AG04449 (cell line): ENCODE measurements at regions not wholly inside any gene's neighbourhood (a gene's known extent, or its start where the extent isn't known, plus 50 kb on each side); places are given as distances from the start of the nearest gene placed in this dataset.

Experiments
- CTCF ChIA-PET: fragments of 350-600 bp; formaldehyde crosslinking; extraction: SDS; loops from one replicate; lab custom pipeline; 2021; ENCODE audit warnings: antibody characterized with exemption; lab: Yijun Ruan, JAX
- POLR2A ChIA-PET: fragments of 400-600, 350-600 bp; formaldehyde crosslinking; extraction: SDS; loops from one replicate; lab custom pipeline; 2020; ENCODE audit warnings: antibody characterized with exemption, inconsistent platforms; lab: Yijun Ruan, JAX
- DNase-seq: peaks from one replicate; pipeline ENCODE4 v3.0.0-alpha.2; 2010; ENCODE audit warnings: low read depth, low spot score
- H3K4me3 ChIP-seq: 2 replicates; pipeline ENCODE4 v1.5.1; 2011; ENCODE audit warnings: low read depth, mild to moderate bottlenecking, control low read depth, low read length
- TF ChIP-seq, protein P1 (sequence below): IDR thresholded peaks from one replicate; pipeline ENCODE4 v1.5.1; 2011; ENCODE audit warnings: mild to moderate bottlenecking, moderate library complexity, low read length, control low read depth, inconsistent platforms; ENCODE audit not compliant: insufficient read depth; ENCODE audit errors: missing control alignments

- DNase-seq, result no peak
- TF ChIP-seq, protein P1, sequence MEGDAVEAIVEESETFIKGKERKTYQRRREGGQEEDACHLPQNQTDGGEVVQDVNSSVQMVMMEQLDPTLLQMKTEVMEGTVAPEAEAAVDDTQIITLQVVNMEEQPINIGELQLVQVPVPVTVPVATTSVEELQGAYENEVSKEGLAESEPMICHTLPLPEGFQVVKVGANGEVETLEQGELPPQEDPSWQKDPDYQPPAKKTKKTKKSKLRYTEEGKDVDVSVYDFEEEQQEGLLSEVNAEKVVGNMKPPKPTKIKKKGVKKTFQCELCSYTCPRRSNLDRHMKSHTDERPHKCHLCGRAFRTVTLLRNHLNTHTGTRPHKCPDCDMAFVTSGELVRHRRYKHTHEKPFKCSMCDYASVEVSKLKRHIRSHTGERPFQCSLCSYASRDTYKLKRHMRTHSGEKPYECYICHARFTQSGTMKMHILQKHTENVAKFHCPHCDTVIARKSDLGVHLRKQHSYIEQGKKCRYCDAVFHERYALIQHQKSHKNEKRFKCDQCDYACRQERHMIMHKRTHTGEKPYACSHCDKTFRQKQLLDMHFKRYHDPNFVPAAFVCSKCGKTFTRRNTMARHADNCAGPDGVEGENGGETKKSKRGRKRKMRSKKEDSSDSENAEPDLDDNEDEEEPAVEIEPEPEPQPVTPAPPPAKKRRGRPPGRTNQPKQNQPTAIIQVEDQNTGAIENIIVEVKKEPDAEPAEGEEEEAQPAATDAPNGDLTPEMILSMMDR, result peak; percentile 8
Observed at GRCh38 chr2:49490710-49491109, 336.4 kb upstream of the FSHR start.

GRCh38 chr2:49487139-49487538 is 332.8 kb upstream of the FSHR start:
- TF ChIP-seq, protein P1, result no peak
- DNase-seq, result no peak
- CTCF ChIA-PET, result no interaction called here
- no peak overlapping the region for H3K4me3 ChIP-seq
- POLR2A ChIA-PET, result no interaction called here

More at GRCh38 chr2:49490710-49491109, 336.4 kb upstream of the FSHR start:
- POLR2A ChIA-PET, result no interaction called here
- CTCF ChIA-PET, result no interaction called here
- H3K4me3 ChIP-seq, result no peak overlapping the region

DNA sequence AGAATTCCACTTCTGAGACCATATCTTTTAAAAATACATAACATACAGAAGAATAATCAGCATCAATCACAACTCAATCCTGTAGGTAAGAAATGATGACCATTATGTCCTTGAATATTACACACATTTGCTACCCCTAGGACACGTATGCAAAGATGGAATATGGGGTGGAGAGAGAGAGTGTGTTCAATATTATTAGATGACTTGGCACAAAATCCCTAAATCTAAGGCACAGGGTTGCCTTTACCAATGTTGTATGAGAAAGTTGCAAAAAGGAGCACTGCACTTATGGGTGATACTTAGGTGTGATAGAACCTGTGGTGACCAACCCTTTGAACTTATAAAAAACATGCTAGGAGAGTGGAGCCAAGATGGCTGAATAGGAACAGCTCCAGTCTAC is 326.2 kb upstream of the FSHR start:
- no peak for DNase-seq
- ChIA-PET POLR2A (no interaction called here), CTCF (no interaction called here)
- H3K4me3 ChIP-seq, result no peak overlapping the region
- TF ChIP-seq, protein P1, result no peak

- CTCF ChIA-PET, result no interaction called here
- no peak overlapping the region for H3K4me3 ChIP-seq
- POLR2A ChIA-PET, result no interaction called here
- TF ChIP-seq, protein P1, result no peak
- DNase-seq, result no peak
Observed at GRCh38 chr2:49465157-49465831, 311.0 kb upstream of the FSHR start.

GRCh38 chr2:49459314-49459993 is 305.1 kb upstream of the FSHR start:
- CTCF ChIA-PET, result no interaction called here
- no peak for DNase-seq
- H3K4me3 ChIP-seq, result no peak overlapping the region
- TF ChIP-seq, protein P1, result no peak
- POLR2A ChIA-PET, result no interaction called here

- ChIA-PET CTCF (no interaction called here), POLR2A (no interaction called here)
- TF ChIP-seq, protein P1, result no peak
- no peak for DNase-seq
- no peak overlapping the region for H3K4me3 ChIP-seq
Observed at GRCh38 chr2:49444005-49444404, 289.7 kb upstream of the FSHR start.
